Upper lobe of left lung (tissue), 4 donors: ENCODE measurements at regions not wholly inside any gene's neighbourhood (a gene's known extent, or its start where the extent isn't known, plus 50 kb on each side); places are given as distances from the start of the nearest gene placed in this dataset.

ENCODE experiments used
- POLR2A ChIP-seq, 4 donors: fragments of 450-650 bp; IDR thresholded peaks; one replicate each; pipeline ENCODE4 v1.5.1; 2016 to 2017; ENCODE audit warnings: antibody characterized with exemption in 4 of 4, mild to moderate bottlenecking in 2 of 4
- POLR2AphosphoS5 ChIP-seq, 2 donors: sonication (generic); formaldehyde crosslinking; IDR thresholded peaks; one replicate each; pipeline ENCODE4 v1.5.1; 2017; ENCODE audit warnings: antibody characterized with exemption in 2 of 2
- TF ChIP-seq, protein P1 (sequence below), 6 experiments: fragments of 450-650 bp in 4 of 6; fragments of 200-600 bp in 2 of 6; sonication (generic) in 2 of 6; IDR thresholded peaks; one replicate each; pipeline ENCODE4 v1.5.1; 2016 to 2019; ENCODE audit warnings: antibody characterized with exemption in 6 of 6

DNA sequence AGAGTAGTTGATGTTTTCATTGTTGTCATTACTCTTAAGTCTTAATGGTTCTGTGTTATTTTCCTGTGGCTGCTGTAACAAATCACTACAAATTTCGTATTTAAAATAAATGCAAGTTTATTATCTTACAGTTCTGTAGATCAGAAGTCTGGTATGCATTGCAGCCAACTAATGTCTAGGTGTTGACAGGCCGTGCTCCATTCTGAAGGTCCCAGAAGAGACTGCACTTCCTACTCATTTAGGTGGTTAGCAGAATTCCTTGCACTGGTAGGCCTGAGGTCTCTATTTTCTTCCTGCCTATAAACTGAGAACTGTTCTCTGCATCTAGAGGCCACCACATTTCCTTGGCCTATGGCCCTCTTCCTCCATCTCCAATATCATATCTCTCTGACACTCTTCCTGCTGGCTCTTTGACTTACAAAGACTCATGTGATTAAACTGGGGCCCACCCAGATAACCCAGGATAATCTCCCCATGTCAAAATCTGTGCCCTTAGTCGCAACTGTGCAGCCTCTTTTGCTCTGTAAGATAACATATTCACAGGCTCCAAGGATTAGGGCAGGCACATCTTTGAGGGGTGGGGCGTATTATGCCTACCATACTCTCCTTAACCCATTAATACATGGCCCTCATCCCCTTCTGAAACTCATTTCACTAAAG, 468.4 kb downstream of the FOXO1 start:
- TF ChIP-seq POLR2A (IDR thresholded peaks at IDR 0.05) (no peak), POLR2AphosphoS5 (IDR thresholded peaks at IDR 0.05) (no peak)
- TF ChIP-seq, protein P1, sequence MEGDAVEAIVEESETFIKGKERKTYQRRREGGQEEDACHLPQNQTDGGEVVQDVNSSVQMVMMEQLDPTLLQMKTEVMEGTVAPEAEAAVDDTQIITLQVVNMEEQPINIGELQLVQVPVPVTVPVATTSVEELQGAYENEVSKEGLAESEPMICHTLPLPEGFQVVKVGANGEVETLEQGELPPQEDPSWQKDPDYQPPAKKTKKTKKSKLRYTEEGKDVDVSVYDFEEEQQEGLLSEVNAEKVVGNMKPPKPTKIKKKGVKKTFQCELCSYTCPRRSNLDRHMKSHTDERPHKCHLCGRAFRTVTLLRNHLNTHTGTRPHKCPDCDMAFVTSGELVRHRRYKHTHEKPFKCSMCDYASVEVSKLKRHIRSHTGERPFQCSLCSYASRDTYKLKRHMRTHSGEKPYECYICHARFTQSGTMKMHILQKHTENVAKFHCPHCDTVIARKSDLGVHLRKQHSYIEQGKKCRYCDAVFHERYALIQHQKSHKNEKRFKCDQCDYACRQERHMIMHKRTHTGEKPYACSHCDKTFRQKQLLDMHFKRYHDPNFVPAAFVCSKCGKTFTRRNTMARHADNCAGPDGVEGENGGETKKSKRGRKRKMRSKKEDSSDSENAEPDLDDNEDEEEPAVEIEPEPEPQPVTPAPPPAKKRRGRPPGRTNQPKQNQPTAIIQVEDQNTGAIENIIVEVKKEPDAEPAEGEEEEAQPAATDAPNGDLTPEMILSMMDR (IDR thresholded peaks at IDR 0.05) = no peak
